Uterus (tissue), 2 donors: ENCODE measurements at regions not wholly inside any gene's neighbourhood (a gene's known extent, or its start where the extent isn't known, plus 50 kb on each side); places are given as distances from the start of the nearest gene placed in this dataset.

Experiments used
- POLR2A ChIP-seq, 2 donors: fragments of 450-650 bp; IDR thresholded peaks; one replicate each; pipeline ENCODE4 v1.6.1; 2016; ENCODE audit warnings: antibody characterized with exemption in 2 of 2, mild to moderate bottlenecking in 1 of 2, moderate library complexity in 1 of 2
- TF ChIP-seq, protein P1 (sequence below), 4 experiments: fragments of 200-600 bp in 2 of 4; fragments of 450-650 bp in 2 of 4; sonication (generic) in 2 of 4; IDR thresholded peaks; one replicate each; pipeline ENCODE4 v1.5.1; 2016 to 2019; ENCODE audit warnings: antibody characterized with exemption in 4 of 4, mild to moderate bottlenecking in 2 of 4, moderate library complexity in 1 of 4

DNA sequence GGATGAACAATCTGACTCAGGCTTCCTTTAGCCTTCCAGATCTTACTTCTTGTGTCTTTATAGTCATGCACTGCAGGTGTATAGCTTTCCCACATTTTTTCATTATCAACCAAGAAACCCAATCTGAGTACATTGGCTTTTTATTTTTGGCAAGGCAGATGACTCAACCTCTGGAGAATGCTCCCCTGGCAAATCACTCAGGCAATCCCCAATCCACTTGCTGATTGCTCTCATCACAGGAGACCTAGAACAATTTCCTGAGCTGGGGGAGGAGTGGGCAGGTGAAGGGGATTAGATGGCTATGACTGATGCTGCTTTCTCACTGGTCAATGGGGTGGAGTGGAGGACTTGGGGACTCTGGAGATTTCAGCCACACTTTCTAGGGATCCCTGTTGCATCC is 134.4 kb downstream of the SLC16A9 start:
- TF ChIP-seq, protein P1, sequence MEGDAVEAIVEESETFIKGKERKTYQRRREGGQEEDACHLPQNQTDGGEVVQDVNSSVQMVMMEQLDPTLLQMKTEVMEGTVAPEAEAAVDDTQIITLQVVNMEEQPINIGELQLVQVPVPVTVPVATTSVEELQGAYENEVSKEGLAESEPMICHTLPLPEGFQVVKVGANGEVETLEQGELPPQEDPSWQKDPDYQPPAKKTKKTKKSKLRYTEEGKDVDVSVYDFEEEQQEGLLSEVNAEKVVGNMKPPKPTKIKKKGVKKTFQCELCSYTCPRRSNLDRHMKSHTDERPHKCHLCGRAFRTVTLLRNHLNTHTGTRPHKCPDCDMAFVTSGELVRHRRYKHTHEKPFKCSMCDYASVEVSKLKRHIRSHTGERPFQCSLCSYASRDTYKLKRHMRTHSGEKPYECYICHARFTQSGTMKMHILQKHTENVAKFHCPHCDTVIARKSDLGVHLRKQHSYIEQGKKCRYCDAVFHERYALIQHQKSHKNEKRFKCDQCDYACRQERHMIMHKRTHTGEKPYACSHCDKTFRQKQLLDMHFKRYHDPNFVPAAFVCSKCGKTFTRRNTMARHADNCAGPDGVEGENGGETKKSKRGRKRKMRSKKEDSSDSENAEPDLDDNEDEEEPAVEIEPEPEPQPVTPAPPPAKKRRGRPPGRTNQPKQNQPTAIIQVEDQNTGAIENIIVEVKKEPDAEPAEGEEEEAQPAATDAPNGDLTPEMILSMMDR (IDR thresholded peaks at IDR 0.05), result no peak
- no peak for TF ChIP-seq POLR2A (IDR thresholded peaks at IDR 0.05)
